SK-N-SH (cell line): ENCODE measurements at regions not wholly inside any gene's neighbourhood (a gene's known extent, or its start where the extent isn't known, plus 50 kb on each side); places are given as distances from the start of the nearest gene placed in this dataset.

ENCODE experiments used
- CTCF ChIP-seq: fragments of 200-600 bp; sonication (generic); IDR thresholded peaks from 2 replicates; pipeline ENCODE4 v1.6.1; 2017; ENCODE audit warnings: antibody characterized with exemption, mild to moderate bottlenecking, moderate library complexity
- EP300 ChIP-seq, 2 experiments: IDR thresholded peaks; 2 replicates each; pipeline versions ENCODE4 v1.4.0 to v1.6.1; 2012; ENCODE audit warnings: borderline replicate concordance in 1 of 2, low read depth in 1 of 2, low read length in 1 of 2
- EZH2phosphoT487 ChIP-seq: fragments of 200-600 bp; sonication (generic); IDR thresholded peaks from 2 replicates; pipeline ENCODE4 v1.6.1; 2017; ENCODE audit warnings: low read depth, mixed run types, mild to moderate bottlenecking, antibody characterized with exemption, moderate library complexity, borderline replicate concordance
- FOSL2 ChIP-seq: IDR thresholded peaks from 2 replicates; pipeline ENCODE4 v1.4.0; 2012; ENCODE audit warnings: low read depth, mild to moderate bottlenecking, moderate library complexity, borderline replicate concordance
- MXI1 ChIP-seq: IDR thresholded peaks from 2 replicates; pipeline ENCODE4 v1.6.1; 2012; ENCODE audit warnings: mild to moderate bottlenecking, low read depth, low read length, improper control_type of control experiment
- PBX3 ChIP-seq: IDR thresholded peaks from 2 replicates; pipeline ENCODE4; 2012
- POLR2AphosphoS5 ChIP-seq: IDR thresholded peaks from 2 replicates; pipeline ENCODE4 v1.6.1; 2012; ENCODE audit warnings: low read depth, low read length
- RAD21 ChIP-seq: IDR thresholded peaks from 2 replicates; pipeline ENCODE4 v1.6.1; 2012; ENCODE audit warnings: mild to moderate bottlenecking, low read length
- RCOR1 ChIP-seq: fragments of 150-350 bp; IDR thresholded peaks from 2 replicates; pipeline ENCODE4 v1.6.1; 2017; ENCODE audit warnings: antibody characterized with exemption, low read length
- REST ChIP-seq: IDR thresholded peaks from 2 replicates; pipeline ENCODE4 v1.6.1; 2012; ENCODE audit warnings: mild to moderate bottlenecking, low read depth, low read length, moderate library complexity
- TAF1 ChIP-seq: IDR thresholded peaks from 2 replicates; pipeline ENCODE4 v1.6.1; 2012; ENCODE audit warnings: low read depth, mild to moderate bottlenecking, low read length, moderate library complexity, borderline replicate concordance
- ZBTB33 ChIP-seq: IDR thresholded peaks from 2 replicates; pipeline ENCODE4 v1.4.0; 2012; ENCODE audit warnings: low read depth, borderline replicate concordance

- no peak for TF ChIP-seq REST
- no peak for TF ChIP-seq EZH2phosphoT487
- no peak for TF ChIP-seq EP300 (IDR thresholded peaks at IDR 0.05; ENCODE audit: borderline replicate concordance in 1 of 2, low read depth in 1 of 2, low read length in 1 of 2)
- no peak for TF ChIP-seq CTCF
- TF ChIP-seq RAD21 = no peak
- no peak for TF ChIP-seq POLR2AphosphoS5
- no peak for TF ChIP-seq RCOR1
- TF ChIP-seq PBX3 = no peak
- no peak for TF ChIP-seq TAF1
- no peak for TF ChIP-seq MXI1
- no peak for TF ChIP-seq FOSL2
- TF ChIP-seq ZBTB33 = no peak
Measured at GRCh38 chr10:83824099-83824498, 315.2 kb upstream of the GHITM start.
